CD4-positive, CD25-positive, alpha-beta regulatory T cell (primary cell): ENCODE measurements at regions not wholly inside any gene's neighbourhood (a gene's known extent, or its start where the extent isn't known, plus 50 kb on each side); places are given as distances from the start of the nearest gene placed in this dataset.

ENCODE experiments used
- ATAC-seq, 2 donors: fragments of 150-1000 bp; cut with Tn5 transposase; one replicate each; pipeline ENCODE4 v1.10.0; 2021; ENCODE audit warnings: low read depth in 2 of 2, moderate number of reproducible peaks in 2 of 2, moderate library complexity in 1 of 2
- DNase-seq, 3 donors: peaks; one replicate each; pipeline versions ENCODE4 v3.0.0 to v3.0.0-alpha.2; 2012 to 2022; ENCODE audit warnings: mixed read lengths in 1 of 3
- H3K27ac ChIP-seq: one replicate; pipeline ENCODE4 v1.7.0; 2013; ENCODE audit warnings: mild to moderate bottlenecking, low read length; ENCODE audit not compliant: insufficient read depth, poor library complexity, severe bottlenecking
- H3K27me3 ChIP-seq: one replicate; pipeline ENCODE4 v1.7.0; 2013; ENCODE audit warnings: low read length; ENCODE audit not compliant: control insufficient read depth, insufficient read depth
- H3K36me3 ChIP-seq: one replicate; pipeline ENCODE4 v1.7.0; 2013; ENCODE audit warnings: mild to moderate bottlenecking, low read length, moderate library complexity; ENCODE audit not compliant: control insufficient read depth, insufficient read depth
- H3K4me1 ChIP-seq: 2 replicates; pipeline ENCODE4 v1.7.0; 2013; ENCODE audit warnings: mild to moderate bottlenecking, low read length; ENCODE audit not compliant: insufficient read depth, control insufficient read depth, poor library complexity, severe bottlenecking
- H3K4me3 ChIP-seq: one replicate; pipeline ENCODE4 v1.7.0; 2013; ENCODE audit warnings: low read depth, mild to moderate bottlenecking, low read length, moderate library complexity
- H3K9me3 ChIP-seq, 2 experiments: 1 replicate in 1 of 2; 2 replicates in 1 of 2; pipeline ENCODE4 v1.7.0; 2013; ENCODE audit warnings: low read length in 2 of 2, mild to moderate bottlenecking in 1 of 2, moderate library complexity in 1 of 2; ENCODE audit not compliant: control insufficient read depth in 2 of 2
- H3K27ac Mint-ChIP-seq, 3 donors: one replicate each; pipeline ENCODE4 v1.8.0; 2020 to 2022; ENCODE audit warnings: mild to moderate bottlenecking in 3 of 3, mixed read lengths in 3 of 3, moderate library complexity in 2 of 3
- H3K27me3 Mint-ChIP-seq: one replicate; pipeline ENCODE4 v1.8.0; 2022; ENCODE audit warnings: mild to moderate bottlenecking, mixed read lengths
- H3K36me3 Mint-ChIP-seq: one replicate; pipeline ENCODE4 v1.8.0; 2020; ENCODE audit warnings: mixed read lengths
- H3K4me1 Mint-ChIP-seq, 4 donors: one replicate each; pipeline ENCODE4 v1.8.0; 2020 to 2022; ENCODE audit warnings: mixed read lengths in 4 of 4, mild to moderate bottlenecking in 1 of 4
- H3K4me3 Mint-ChIP-seq, 4 donors: one replicate each; pipeline ENCODE4 v1.8.0; 2020 to 2022; ENCODE audit warnings: mild to moderate bottlenecking in 4 of 4, mixed read lengths in 4 of 4, moderate library complexity in 3 of 4
- H3K9me3 Mint-ChIP-seq, 7 donors: one replicate each; pipeline ENCODE4 v1.8.0; 2020 to 2022; ENCODE audit warnings: mixed read lengths in 7 of 7, mild to moderate bottlenecking in 3 of 7, moderate library complexity in 2 of 7

DNA sequence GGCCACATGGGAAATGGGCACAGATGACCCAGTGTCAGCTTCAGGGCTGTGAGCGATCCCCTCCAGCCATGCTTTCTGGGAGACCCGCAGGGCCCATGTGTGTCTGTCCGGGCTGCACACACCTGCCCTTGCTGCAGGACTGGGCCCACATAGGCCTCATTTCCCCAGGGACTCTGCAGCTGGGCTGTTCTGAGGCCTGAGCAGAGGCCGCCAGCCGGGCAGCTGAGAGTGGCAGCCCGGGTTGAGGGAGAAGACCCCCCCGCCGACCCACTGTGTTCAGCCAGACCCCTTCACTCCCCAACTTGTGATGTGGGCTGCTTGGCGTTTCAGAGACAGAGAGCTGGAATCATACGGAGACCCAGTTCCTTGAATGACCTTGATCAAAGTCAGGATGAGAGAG, 50.1 kb upstream of the DPYSL4 start:
- ATAC-seq, result no peak
- no peak for DNase-seq
- Histone ChIP-seq H3K27me3 (no peaks in the 10 kb centered on the region), H3K4me3 (no peak overlapping the region), H3K4me1 (no peaks in the 10 kb centered on the region), H3K36me3 (no peaks in the 10 kb centered on the region), H3K9me3 (no peaks in the 10 kb centered on the region), H3K27ac (no peak overlapping the region)
- H3K27me3 Mint-ChIP-seq, result no peaks in the 10 kb centered on the region
- no peaks in the 10 kb centered on the region for H3K36me3 Mint-ChIP-seq
- no peaks in the 10 kb centered on the region for H3K4me1 Mint-ChIP-seq
- H3K27ac Mint-ChIP-seq, result no peak overlapping the region
- H3K4me3 Mint-ChIP-seq, result no peak overlapping the region
- H3K9me3 Mint-ChIP-seq, result no peaks in the 10 kb centered on the region
